ENCODE measurements at regions not wholly inside any gene's neighbourhood (a gene's known extent, or its start where the extent isn't known, plus 50 kb on each side); places are given as distances from the start of the nearest gene placed in this dataset.

GRCh38 chr3:18840535-18841137 lies 307.7 kb upstream of the KCNH8 start:
- TF ChIP-seq CTCF (IDR thresholded peaks at IDR 0.05; ENCODE audit: low read length): no peak
- no peak for TF ChIP-seq EZH2 (IDR thresholded peaks at IDR 0.05; ENCODE audit: borderline replicate concordance, low read length)
